ENCODE measurements at regions not wholly inside any gene's neighbourhood (a gene's known extent, or its start where the extent isn't known, plus 50 kb on each side); places are given as distances from the start of the nearest gene placed in this dataset.
A peak's percentile ranks its signal among the peaks of the same experiment; 100 is the strongest.

- 60% methylated on average over 1 of the region's 7 CpGs; no CpG with 5 or more reads in 1 of the 2 experiments for WGBS, 2 experiments (ENCODE audit: extremely low coverage in 2 of 2, insufficient read length in 1 of 2)
- H4K20me1 ChIP-seq (ENCODE audit: insufficient read depth, low read length) = no peaks in the 10 kb centered on the region
- no peak overlapping the region for H2AK5ac ChIP-seq (ENCODE audit: low read depth, low read length)
- H4K91ac ChIP-seq (ENCODE audit: insufficient read depth, low read depth, low read length) = no peak overlapping the region
- in situ Hi-C loops (cut with MboI; ENCODE audit: low sequenced_read_pairs) (no loop called here), dilution Hi-C loops (cut with HindIII; ENCODE audit: low sequenced_read_pairs, unreplicated experiment) (no loop called here), intact Hi-C loops (cut with micrococcal nuclease) (no loop called here)
- no peak overlapping the region for H3K9ac ChIP-seq (ENCODE audit: low read depth, low read length)
- POLR2A ChIA-PET (ENCODE audit: unreplicated experiment) = no interaction called here
- no peak overlapping the region for H2BK120ac ChIP-seq (ENCODE audit: low read depth, low read length)
- no peak overlapping the region for H2BK20ac ChIP-seq (ENCODE audit: low read depth, low read length)
- no peak overlapping the region for H3K18ac ChIP-seq (ENCODE audit: low read depth, low read length)
- peaks cover 41% of the 10 kb centered on the region for H3K27me3 ChIP-seq (ENCODE audit: control insufficient read depth, insufficient read depth, low read length)
- no TSS peak for BruUV-seq (replicated peaks)
- H2AFZ ChIP-seq (replicated peaks; ENCODE audit: low read length, poor library complexity) = no peak overlapping the region
- no peak for TF ChIP-seq MAZ (IDR thresholded peaks at IDR 0.05; ENCODE audit: borderline replicate concordance, low read depth, low read length)
- TF ChIP-seq ELK1 (IDR thresholded peaks at IDR 0.05; ENCODE audit: borderline replicate concordance, low read depth, low read length) = no peak
- no peak for TF ChIP-seq RFX5 (IDR thresholded peaks at IDR 0.05; ENCODE audit: low read depth, low read length)
- no peak for TF ChIP-seq MAFK (IDR thresholded peaks at IDR 0.05; ENCODE audit: low read depth, low read length)
- no peak for TF ChIP-seq SMC3 (IDR thresholded peaks at IDR 0.05; ENCODE audit: low read depth, low read length)
- no peak for TF ChIP-seq POLR2A (IDR thresholded peaks at IDR 0.05; ENCODE audit: low read depth, low read length)
- no peak for TF ChIP-seq FOS (IDR thresholded peaks at IDR 0.05; ENCODE audit: low read depth, low read length)
- no peak for TF ChIP-seq BHLHE40 (IDR thresholded peaks at IDR 0.05; ENCODE audit: low read depth, low read length)
- TF ChIP-seq NFE2L2 (IDR thresholded peaks at IDR 0.05; ENCODE audit: low read depth, low read length) = no peak
- no peak for TF ChIP-seq RAD21 (IDR thresholded peaks at IDR 0.05; ENCODE audit: low read length)
- TF ChIP-seq CHD1 (IDR thresholded peaks at IDR 0.05; ENCODE audit: low read depth, low read length) = no peak
- TF ChIP-seq MXI1 (IDR thresholded peaks at IDR 0.05; ENCODE audit: borderline replicate concordance, low read depth, low read length) = no peak
- no peaks in the 10 kb centered on the region for H3K9me3 ChIP-seq (ENCODE audit: control insufficient read depth, insufficient read depth, low read length)
- no peak overlapping the region for H4K5ac ChIP-seq (ENCODE audit: low read depth, low read length)
- no peaks in the 10 kb centered on the region for H3K9me1 ChIP-seq (ENCODE audit: insufficient read depth, low read length)
- ATAC-seq (ENCODE audit: low read depth) (no peak), DNase-seq (no peak)
- H4K8ac ChIP-seq (ENCODE audit: low read depth in 2 of 2, low read length in 2 of 2) = no peak overlapping the region
- no peak overlapping the region for H3K27ac ChIP-seq (ENCODE audit: insufficient read depth, low read length)
- no peak overlapping the region for H3K4me2 ChIP-seq (ENCODE audit: low read depth, low read length)
- CTCF ChIA-PET = interaction anchor here (0.6 kb wide), 1 partner anchor 9 kb away, joined by 5 read pairs; no protein-coding TSS in a partner anchor
- H3K23ac ChIP-seq (ENCODE audit: low read depth, low read length) = no peak overlapping the region
- H3K4me1 ChIP-seq (ENCODE audit: control insufficient read depth, insufficient read depth, low read length) = no peaks in the 10 kb centered on the region
- H2BK15ac ChIP-seq (ENCODE audit: low read depth, low read length) = no peak overlapping the region
- no peak overlapping the region for H3K4me3 ChIP-seq (ENCODE audit: insufficient read depth, low read depth, low read length)
- H2BK5ac ChIP-seq (ENCODE audit: low read depth, low read length, poor library complexity, severe bottlenecking) = no peak overlapping the region
- H3K56ac ChIP-seq (ENCODE audit: extremely low read depth, insufficient read depth, low read length) = no peak overlapping the region
- H2AK9ac ChIP-seq (replicated peaks; ENCODE audit: low read depth, low read length, poor library complexity) = peak overlapping the region; percentile 45
- H3K14ac ChIP-seq (replicated peaks; ENCODE audit: low read depth, low read length) = no peak overlapping the region
- no peak overlapping the region for H3K4ac ChIP-seq (ENCODE audit: low read depth, low read length)
- H3K79me1 ChIP-seq (ENCODE audit: low read depth in 1 of 2, low read length in 2 of 2) = no peaks in the 10 kb centered on the region
- no peaks in the 10 kb centered on the region for H3K36me3 ChIP-seq (ENCODE audit: control insufficient read depth, insufficient read depth, low read length)
Measured at GRCh38 chr3:194959217-194959616, 273.5 kb downstream of the FAM43A start.

Data from IMR-90 (cell line).